Colonic mucosa (tissue), 4 donors: ENCODE measurements at regions not wholly inside any gene's neighbourhood (a gene's known extent, or its start where the extent isn't known, plus 50 kb on each side); places are given as distances from the start of the nearest gene placed in this dataset.

Experiments
- DNase-seq: peaks from one replicate; pipeline ENCODE4 v3.0.0-alpha.2; 2020
- H3K27ac ChIP-seq: fragments of 200-600 bp; one replicate; pipeline ENCODE4 v1.8.0; 2021
- H3K27me3 ChIP-seq: fragments of 200-600 bp; one replicate; pipeline ENCODE4 v1.8.0; 2021
- H3K36me3 ChIP-seq: fragments of 200-600 bp; one replicate; pipeline ENCODE4 v1.8.0; 2021
- H3K4me1 ChIP-seq: fragments of 200-600 bp; one replicate; pipeline ENCODE4 v1.8.0; 2021; ENCODE audit warnings: mild to moderate bottlenecking
- H3K4me3 ChIP-seq: fragments of 200-600 bp; one replicate; pipeline ENCODE4 v1.8.0; 2021
- H3K9ac ChIP-seq, 2 donors: one replicate each; pipeline ENCODE4 v1.7.0; 2013; ENCODE audit warnings: control low read depth in 2 of 2, low read depth in 2 of 2, low read length in 2 of 2
- H3K9me3 ChIP-seq: fragments of 200-600 bp; one replicate; pipeline ENCODE4 v1.8.0; 2021
- CTCF ChIP-seq: fragments of 200-600 bp; IDR thresholded peaks from one replicate; pipeline ENCODE4 v1.8.0; 2022; ENCODE audit warnings: antibody characterized with exemption, mild to moderate bottlenecking
- intact Hi-C: fragments of 100-400 bp; cut with DNase I; formaldehyde crosslinking; loops from one replicate; pipeline ENCODE4 v1.14.1; 2022
- donor health status: healthy.
- donor health status: DM: no; HTN: no; CAD: no.
- donor health status: DM: no; HTN: no; CAD: no.

- intact Hi-C loops: no loop called here
- no peaks in the 10 kb centered on the region for H3K9me3 ChIP-seq
- no peaks in the 10 kb centered on the region for H3K27me3 ChIP-seq
- no peak for TF ChIP-seq CTCF
- H3K9ac ChIP-seq: no peak overlapping the region
- no peaks in the 10 kb centered on the region for H3K36me3 ChIP-seq
- H3K4me1 ChIP-seq: no peaks in the 10 kb centered on the region
- DNase-seq: no peak
- H3K4me3 ChIP-seq: no peak overlapping the region
- no peak overlapping the region for H3K27ac ChIP-seq
These were observed 55.6 kb downstream of the RTL9 start for GRCh38 chrX:110414273-110414672.

GRCh38 chrX:110414679-110415439 lies 56.2 kb downstream of the RTL9 start:
- Histone ChIP-seq H3K9me3 (no peaks in the 10 kb centered on the region), H3K36me3 (no peaks in the 10 kb centered on the region), H3K27ac (no peak overlapping the region), H3K4me1 (no peaks in the 10 kb centered on the region), H3K9ac (no peak overlapping the region), H3K4me3 (no peak overlapping the region), H3K27me3 (no peaks in the 10 kb centered on the region)
- intact Hi-C loops: no loop called here
- no peak for DNase-seq
- TF ChIP-seq CTCF: no peak

- no peaks in the 10 kb centered on the region for H3K27me3 ChIP-seq
- no peak overlapping the region for H3K27ac ChIP-seq
- intact Hi-C loops: no loop called here
- no peaks in the 10 kb centered on the region for H3K4me1 ChIP-seq
- DNase-seq: no peak
- no peak overlapping the region for H3K9ac ChIP-seq
- H3K4me3 ChIP-seq: no peak overlapping the region
- no peaks in the 10 kb centered on the region for H3K9me3 ChIP-seq
- no peak for TF ChIP-seq CTCF
- no peaks in the 10 kb centered on the region for H3K36me3 ChIP-seq
These were observed 57.0 kb downstream of the RTL9 start for GRCh38 chrX:110415440-110416170.

- intact Hi-C loops: no loop called here
- Histone ChIP-seq H3K27ac (no peak overlapping the region), H3K4me3 (no peak overlapping the region), H3K4me1 (no peaks in the 10 kb centered on the region), H3K27me3 (no peaks in the 10 kb centered on the region), H3K9ac (no peak overlapping the region), H3K9me3 (no peaks in the 10 kb centered on the region), H3K36me3 (no peaks in the 10 kb centered on the region)
- no peak for DNase-seq
- no peak for TF ChIP-seq CTCF
These were observed 58.5 kb downstream of the RTL9 start for GRCh38 chrX:110417128-110417527.

GRCh38 chrX:110418316-110419235 lies 59.9 kb downstream of the RTL9 start:
- Histone ChIP-seq H3K4me3 (no peak overlapping the region), H3K9me3 (no peaks in the 10 kb centered on the region), H3K36me3 (no peaks in the 10 kb centered on the region), H3K4me1 (no peaks in the 10 kb centered on the region), H3K27me3 (no peaks in the 10 kb centered on the region), H3K9ac (no peak overlapping the region), H3K27ac (no peak overlapping the region)
- no peak for DNase-seq
- intact Hi-C loops: no loop called here
- TF ChIP-seq CTCF: no peak
